Fibroblast of skin of right quadriceps (primary cell): ENCODE measurements at regions not wholly inside any gene's neighbourhood (a gene's known extent, or its start where the extent isn't known, plus 50 kb on each side); places are given as distances from the start of the nearest gene placed in this dataset.

ENCODE experiments used
- DNase-seq: peaks from one replicate; pipeline ENCODE4 v3.0.0-alpha.2; 2013

- DNase-seq, result no peak
Measured at GRCh38 chr16:89043636-89044417, 49.8 kb upstream of the ACSF3 start.
